ENCODE measurements at regions not wholly inside any gene's neighbourhood (a gene's known extent, or its start where the extent isn't known, plus 50 kb on each side); places are given as distances from the start of the nearest gene placed in this dataset.

DNA sequence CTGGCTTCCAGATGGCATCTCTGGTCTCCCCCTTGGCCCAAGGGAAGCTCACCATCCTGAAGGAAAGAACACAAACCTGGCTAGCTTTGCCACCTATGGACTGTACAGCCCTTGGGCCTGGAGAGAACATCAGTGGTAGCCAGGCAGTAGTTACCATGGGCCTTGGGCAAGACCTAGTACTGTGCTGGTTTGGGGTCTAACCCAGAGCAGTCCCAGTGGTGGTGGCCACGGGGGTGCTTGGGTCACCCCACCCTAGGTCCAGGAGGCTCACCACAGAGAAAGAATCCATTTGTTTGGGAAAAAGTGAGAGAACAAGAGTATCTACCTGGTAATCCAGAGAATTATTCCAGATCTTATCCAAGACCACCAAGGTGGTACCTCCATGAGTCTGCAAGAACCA lies 290.7 kb upstream of the PPP1R2C start (continued):
- TF ChIP-seq, protein P1, sequence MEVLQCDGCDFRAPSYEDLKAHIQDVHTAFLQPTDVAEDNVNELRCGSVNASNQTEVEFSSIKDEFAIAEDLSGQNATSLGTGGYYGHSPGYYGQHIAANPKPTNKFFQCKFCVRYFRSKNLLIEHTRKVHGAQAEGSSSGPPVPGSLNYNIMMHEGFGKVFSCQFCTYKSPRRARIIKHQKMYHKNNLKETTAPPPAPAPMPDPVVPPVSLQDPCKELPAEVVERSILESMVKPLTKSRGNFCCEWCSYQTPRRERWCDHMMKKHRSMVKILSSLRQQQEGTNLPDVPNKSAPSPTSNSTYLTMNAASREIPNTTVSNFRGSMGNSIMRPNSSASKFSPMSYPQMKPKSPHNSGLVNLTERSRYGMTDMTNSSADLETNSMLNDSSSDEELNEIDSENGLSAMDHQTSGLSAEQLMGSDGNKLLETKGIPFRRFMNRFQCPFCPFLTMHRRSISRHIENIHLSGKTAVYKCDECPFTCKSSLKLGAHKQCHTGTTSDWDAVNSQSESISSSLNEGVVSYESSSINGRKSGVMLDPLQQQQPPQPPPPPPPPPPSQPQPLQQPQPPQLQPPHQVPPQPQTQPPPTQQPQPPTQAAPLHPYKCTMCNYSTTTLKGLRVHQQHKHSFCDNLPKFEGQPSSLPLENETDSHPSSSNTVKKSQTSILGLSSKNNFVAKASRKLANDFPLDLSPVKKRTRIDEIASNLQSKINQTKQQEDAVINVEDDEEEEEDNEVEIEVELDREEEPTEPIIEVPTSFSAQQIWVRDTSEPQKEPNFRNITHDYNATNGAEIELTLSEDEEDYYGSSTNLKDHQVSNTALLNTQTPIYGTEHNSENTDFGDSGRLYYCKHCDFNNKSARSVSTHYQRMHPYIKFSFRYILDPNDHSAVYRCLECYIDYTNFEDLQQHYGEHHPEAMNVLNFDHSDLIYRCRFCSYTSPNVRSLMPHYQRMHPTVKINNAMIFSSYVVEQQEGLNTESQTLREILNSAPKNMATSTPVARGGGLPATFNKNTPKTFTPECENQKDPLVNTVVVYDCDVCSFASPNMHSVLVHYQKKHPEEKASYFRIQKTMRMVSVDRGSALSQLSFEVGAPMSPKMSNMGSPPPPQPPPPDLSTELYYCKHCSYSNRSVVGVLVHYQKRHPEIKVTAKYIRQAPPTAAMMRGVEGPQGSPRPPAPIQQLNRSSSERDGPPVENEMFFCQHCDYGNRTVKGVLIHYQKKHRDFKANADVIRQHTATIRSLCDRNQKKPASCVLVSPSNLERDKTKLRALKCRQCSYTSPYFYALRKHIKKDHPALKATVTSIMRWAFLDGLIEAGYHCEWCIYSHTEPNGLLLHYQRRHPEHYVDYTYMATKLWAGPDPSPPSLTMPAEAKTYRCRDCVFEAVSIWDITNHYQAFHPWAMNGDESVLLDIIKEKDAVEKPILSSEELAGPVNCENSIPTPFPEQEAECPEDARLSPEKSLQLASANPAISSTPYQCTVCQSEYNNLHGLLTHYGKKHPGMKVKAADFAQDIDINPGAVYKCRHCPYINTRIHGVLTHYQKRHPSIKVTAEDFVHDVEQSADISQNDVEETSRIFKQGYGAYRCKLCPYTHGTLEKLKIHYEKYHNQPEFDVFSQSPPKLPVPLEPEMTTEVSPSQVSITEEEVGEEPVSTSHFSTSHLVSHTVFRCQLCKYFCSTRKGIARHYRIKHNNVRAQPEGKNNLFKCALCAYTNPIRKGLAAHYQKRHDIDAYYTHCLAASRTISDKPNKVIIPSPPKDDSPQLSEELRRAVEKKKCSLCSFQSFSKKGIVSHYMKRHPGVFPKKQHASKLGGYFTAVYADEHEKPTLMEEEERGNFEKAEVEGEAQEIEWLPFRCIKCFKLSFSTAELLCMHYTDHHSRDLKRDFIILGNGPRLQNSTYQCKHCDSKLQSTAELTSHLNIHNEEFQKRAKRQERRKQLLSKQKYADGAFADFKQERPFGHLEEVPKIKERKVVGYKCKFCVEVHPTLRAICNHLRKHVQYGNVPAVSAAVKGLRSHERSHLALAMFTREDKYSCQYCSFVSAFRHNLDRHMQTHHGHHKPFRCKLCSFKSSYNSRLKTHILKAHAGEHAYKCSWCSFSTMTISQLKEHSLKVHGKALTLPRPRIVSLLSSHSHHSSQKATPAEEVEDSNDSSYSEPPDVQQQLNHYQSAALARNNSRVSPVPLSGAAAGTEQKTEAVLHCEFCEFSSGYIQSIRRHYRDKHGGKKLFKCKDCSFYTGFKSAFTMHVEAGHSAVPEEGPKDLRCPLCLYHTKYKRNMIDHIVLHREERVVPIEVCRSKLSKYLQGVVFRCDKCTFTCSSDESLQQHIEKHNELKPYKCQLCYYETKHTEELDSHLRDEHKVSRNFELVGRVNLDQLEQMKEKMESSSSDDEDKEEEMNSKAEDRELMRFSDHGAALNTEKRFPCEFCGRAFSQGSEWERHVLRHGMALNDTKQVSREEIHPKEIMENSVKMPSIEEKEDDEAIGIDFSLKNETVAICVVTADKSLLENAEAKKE (CRISPR knock-in tag; IDR thresholded peaks at IDR 0.05) = no peak
- TF ChIP-seq STAT1 (IDR thresholded peaks at IDR 0.05; ENCODE audit: unreplicated experiment) (no peak), EZH2phosphoT487 (IDR thresholded peaks at IDR 0.05; ENCODE audit: unreplicated experiment) (no peak), POLR2AphosphoS5 (IDR thresholded peaks at IDR 0.05; ENCODE audit: low read depth) (no peak), JUNB (IDR thresholded peaks at IDR 0.05; ENCODE audit: unreplicated experiment) (no peak)
- TF ChIP-seq, protein P2, sequence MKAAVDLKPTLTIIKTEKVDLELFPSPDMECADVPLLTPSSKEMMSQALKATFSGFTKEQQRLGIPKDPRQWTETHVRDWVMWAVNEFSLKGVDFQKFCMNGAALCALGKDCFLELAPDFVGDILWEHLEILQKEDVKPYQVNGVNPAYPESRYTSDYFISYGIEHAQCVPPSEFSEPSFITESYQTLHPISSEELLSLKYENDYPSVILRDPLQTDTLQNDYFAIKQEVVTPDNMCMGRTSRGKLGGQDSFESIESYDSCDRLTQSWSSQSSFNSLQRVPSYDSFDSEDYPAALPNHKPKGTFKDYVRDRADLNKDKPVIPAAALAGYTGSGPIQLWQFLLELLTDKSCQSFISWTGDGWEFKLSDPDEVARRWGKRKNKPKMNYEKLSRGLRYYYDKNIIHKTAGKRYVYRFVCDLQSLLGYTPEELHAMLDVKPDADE (IDR thresholded peaks at IDR 0.05) = no peak

GRCh38 chrX:43083016-43083415 lies 305.1 kb upstream of the PPP1R2C start:
- H2AFZ ChIP-seq = no peak overlapping the region
- H3K27me3 ChIP-seq (ENCODE audit: insufficient read depth) = no peaks in the 10 kb centered on the region
- H3K79me2 ChIP-seq (replicated peaks; ENCODE audit: insufficient read depth) = no peaks in the 10 kb centered on the region
- Mint-ChIP-seq H3K4me1 (no peaks in the 10 kb centered on the region), H3K4me3 (no peak overlapping the region), H3K27ac (no peak overlapping the region), H3K36me3 (ENCODE audit: low read depth) (peaks cover 31% of the 10 kb centered on the region; the same call in 2 of the 3 replicates), H3K27me3 (ENCODE audit: insufficient read depth, low read depth, poor library complexity) (no peaks in the 10 kb centered on the region), H3K9me3 (peaks cover 22% of the 10 kb centered on the region)
- H3K4me2 ChIP-seq = no peak overlapping the region
- no peaks in the 10 kb centered on the region for H3K4me1 ChIP-seq (ENCODE audit: insufficient read depth)
- H3K36me3 ChIP-seq (ENCODE audit: insufficient read depth) = no peaks in the 10 kb centered on the region
- H3K27ac ChIP-seq (ENCODE audit: low read depth) = no peak overlapping the region
- DNase-seq (ENCODE audit: low spot score) (no peak), ATAC-seq (no peak)
- H3K4me3 ChIP-seq = no peak overlapping the region
- no peaks in the 10 kb centered on the region for H3K9me2 ChIP-seq (ENCODE audit: insufficient read depth)
- H4K20me1 ChIP-seq (replicated peaks; ENCODE audit: insufficient read depth) = no peaks in the 10 kb centered on the region
- no peaks in the 10 kb centered on the region for H3F3A ChIP-seq (replicated peaks; ENCODE audit: low read depth)
- TF ChIP-seq, protein P2 (IDR thresholded peaks at IDR 0.05) = no peak
- TF ChIP-seq ZNF114 (CRISPR knock-in tag; IDR thresholded peaks at IDR 0.05) (no peak), ZNF331 (CRISPR knock-in tag; IDR thresholded peaks at IDR 0.05; ENCODE audit: low read depth) (no peak), EZH2 (IDR thresholded peaks at IDR 0.05; ENCODE audit: low read depth, unreplicated experiment) (no peak), CREB1 (CRISPR knock-in tag; IDR thresholded peaks at IDR 0.05; ENCODE audit: low read depth) (no peak), NANOG (IDR thresholded peaks at IDR 0.05; ENCODE audit: borderline replicate concordance) (no peak), STAT1 (IDR thresholded peaks at IDR 0.05; ENCODE audit: unreplicated experiment) (no peak), EZH2phosphoT487 (IDR thresholded peaks at IDR 0.05; ENCODE audit: unreplicated experiment) (no peak)
- TF ChIP-seq, protein P3, sequence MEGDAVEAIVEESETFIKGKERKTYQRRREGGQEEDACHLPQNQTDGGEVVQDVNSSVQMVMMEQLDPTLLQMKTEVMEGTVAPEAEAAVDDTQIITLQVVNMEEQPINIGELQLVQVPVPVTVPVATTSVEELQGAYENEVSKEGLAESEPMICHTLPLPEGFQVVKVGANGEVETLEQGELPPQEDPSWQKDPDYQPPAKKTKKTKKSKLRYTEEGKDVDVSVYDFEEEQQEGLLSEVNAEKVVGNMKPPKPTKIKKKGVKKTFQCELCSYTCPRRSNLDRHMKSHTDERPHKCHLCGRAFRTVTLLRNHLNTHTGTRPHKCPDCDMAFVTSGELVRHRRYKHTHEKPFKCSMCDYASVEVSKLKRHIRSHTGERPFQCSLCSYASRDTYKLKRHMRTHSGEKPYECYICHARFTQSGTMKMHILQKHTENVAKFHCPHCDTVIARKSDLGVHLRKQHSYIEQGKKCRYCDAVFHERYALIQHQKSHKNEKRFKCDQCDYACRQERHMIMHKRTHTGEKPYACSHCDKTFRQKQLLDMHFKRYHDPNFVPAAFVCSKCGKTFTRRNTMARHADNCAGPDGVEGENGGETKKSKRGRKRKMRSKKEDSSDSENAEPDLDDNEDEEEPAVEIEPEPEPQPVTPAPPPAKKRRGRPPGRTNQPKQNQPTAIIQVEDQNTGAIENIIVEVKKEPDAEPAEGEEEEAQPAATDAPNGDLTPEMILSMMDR (conservative IDR thresholded peaks at IDR 0.05; ENCODE audit: low read depth in 2 of 2) = no peak

All from GM23338 (cell line).